GM18505 (cell line): ENCODE measurements at regions not wholly inside any gene's neighbourhood (a gene's known extent, or its start where the extent isn't known, plus 50 kb on each side); places are given as distances from the start of the nearest gene placed in this dataset.
"Not testable (repeated sequence)": the region's sequence is repeated elsewhere in the genome, so short reads cannot be mapped to it uniquely, and the experiment has no call there.

Experiments
- ATAC-seq: cut with Tn5 transposase; IDR thresholded peaks from one replicate; pipeline ENCODE4 v1.9.1; 2021; ENCODE audit not compliant: unreplicated experiment
- POLR2A ChIP-seq: IDR thresholded peaks from 4 replicates; pipeline ENCODE4 v1.6.1; 2011; ENCODE audit warnings: borderline replicate concordance; ENCODE audit not compliant: insufficient read depth, insufficient read length; ENCODE audit errors: extremely low read depth

DNA sequence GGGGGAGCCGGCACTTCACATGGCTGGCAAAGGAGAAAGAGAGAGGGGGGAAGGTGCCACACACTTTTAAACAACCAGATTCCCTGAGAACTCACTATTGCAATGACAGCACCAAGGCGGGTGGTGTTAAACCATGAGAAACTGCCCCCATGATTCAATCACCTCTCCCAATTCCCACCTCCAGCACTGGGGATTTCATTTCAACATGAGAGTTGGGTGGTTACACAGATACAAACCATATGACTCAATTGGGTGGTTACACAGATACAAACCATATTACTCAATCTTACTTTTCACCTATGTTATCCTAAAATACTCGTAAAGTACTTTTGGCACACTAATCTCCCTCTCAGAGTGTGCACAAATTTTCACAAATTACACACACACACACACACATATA is 1097.5 kb upstream of the TMPRSS15 start:
- no peak for TF ChIP-seq POLR2A
- no peak for ATAC-seq

DNA sequence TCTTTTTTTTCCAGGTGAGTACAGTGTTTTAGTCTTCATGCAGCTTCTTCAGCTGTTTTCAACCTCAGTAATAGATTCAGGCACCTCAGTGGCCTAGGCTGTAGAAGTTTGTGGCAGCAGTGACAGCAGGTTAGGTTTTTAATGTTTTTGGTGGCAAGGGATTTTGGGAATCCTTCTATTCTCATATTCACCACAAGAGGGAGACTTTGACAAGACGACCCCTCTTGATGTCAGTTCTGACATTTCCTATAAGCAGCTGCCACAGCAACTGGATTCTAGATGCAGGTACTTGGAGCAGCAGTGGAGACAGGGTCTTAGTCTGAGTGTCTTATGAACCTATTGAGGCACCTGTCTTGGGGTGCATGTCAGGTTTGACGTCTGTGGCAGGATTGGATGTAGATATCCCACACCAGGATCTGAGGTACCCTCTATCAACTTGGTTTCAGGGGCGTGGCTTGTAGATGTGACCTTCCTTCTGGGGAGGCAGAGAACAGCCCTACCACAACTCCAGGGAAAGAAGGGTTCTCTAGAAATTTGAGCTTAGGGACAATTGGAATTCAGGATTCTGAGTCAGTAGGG is 1104.2 kb upstream of the TMPRSS15 start:
- no peak for ATAC-seq
- TF ChIP-seq POLR2A: no peak

DNA sequence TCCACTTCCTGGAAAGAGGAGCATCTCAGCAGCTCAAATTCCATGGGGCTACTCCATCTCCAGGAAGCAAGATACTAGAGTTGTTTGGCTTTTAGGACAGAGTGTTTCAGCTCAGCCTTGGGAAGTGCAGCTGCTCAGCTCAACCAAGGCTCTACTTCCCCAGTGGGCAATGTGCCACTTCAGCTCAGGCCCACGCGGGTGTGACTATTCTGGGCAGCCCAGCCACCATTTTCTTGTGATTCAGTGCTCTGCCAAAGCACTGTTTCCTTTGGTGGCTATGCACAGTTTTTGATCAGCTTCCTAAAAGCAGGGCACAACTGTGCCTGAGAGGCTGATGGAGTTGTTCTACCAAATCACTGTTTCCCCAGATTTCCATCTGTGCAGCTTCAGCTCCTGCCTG is 1104.9 kb upstream of the TMPRSS15 start:
- no peak for TF ChIP-seq POLR2A

DNA sequence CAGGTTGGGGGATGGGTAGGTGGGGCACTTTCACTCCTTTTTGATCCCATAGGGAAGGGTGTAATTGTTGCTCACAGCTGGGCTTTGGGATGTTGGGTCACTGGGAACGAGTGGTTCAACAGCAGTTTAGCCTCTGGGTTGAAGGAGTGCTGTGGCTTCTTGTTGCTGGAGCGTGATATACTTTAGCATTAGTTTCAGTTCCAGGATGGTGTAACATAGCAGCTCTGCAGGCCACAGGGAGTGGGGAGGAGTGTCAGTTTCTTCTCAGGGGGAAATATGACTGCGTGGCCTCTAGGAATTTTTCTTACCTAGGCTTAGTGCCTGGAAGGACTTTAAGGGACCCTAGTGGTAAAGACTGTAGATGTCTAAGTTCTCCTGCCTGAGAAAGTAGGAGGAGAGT is 1105.3 kb upstream of the TMPRSS15 start:
- no peak for TF ChIP-seq POLR2A
- ATAC-seq: no peak

More for the DNA sequence above, 1104.9 kb upstream of the TMPRSS15 start:
- ATAC-seq: no peak

DNA sequence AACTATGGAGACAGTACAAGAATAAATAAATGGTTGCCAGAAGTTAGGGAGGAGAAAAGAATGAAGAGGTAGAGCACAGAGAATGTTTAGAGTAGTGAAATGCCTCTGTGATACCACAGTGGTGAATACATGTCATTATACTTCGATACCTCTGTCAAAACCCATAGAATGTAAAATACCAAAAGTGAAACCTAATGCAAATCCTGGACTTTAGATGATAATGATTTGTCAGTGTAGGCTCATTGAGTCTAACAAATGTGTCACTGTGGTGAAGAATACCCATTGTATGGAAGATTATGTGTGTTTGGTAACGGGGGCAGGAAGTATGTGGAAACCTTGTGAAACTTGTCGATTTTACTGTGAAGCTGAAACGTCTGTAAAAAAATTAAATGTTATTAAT is 1106.5 kb upstream of the TMPRSS15 start:
- no peak for TF ChIP-seq POLR2A
- ATAC-seq: no peak

DNA sequence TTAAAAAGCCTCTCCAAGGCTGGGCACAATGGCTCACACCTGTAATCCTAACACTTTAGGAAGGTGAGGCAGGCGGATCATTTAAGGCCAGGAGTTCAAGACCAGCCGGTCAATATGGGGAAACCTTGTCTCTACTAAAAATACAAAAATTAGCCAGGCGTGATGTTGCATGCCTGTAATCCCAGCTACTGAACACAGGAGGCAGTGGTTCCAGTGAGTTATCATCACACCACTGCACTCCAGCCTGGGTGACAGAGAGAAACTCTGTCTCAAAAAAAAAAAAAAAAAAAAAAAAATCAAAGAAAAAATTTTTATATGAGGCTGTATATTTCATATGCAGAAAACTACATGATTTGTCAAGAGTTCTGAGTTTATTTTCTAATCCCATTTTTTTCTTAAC is 1107.1 kb upstream of the TMPRSS15 start:
- ATAC-seq: no peak
- no peak for TF ChIP-seq POLR2A

DNA sequence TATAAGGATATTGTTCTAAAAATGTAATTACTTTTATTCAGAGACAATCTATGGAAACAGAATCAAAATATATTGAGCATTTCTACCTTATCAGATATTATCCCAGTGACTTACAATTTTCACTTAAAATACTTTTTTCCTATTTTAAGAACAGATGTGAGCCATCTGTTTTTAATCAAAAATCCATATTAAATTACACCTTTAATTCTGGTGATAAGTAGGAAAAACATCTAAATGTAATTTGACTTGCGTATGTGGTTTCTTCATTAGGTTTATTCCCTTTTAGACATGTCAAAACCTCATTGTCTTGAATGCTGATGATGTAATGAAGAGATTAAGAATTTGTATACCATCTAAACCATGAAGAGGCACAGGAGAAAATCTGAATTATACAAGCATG is 1118.8 kb upstream of the TMPRSS15 start:
- ATAC-seq: no peak
- no peak for TF ChIP-seq POLR2A

DNA sequence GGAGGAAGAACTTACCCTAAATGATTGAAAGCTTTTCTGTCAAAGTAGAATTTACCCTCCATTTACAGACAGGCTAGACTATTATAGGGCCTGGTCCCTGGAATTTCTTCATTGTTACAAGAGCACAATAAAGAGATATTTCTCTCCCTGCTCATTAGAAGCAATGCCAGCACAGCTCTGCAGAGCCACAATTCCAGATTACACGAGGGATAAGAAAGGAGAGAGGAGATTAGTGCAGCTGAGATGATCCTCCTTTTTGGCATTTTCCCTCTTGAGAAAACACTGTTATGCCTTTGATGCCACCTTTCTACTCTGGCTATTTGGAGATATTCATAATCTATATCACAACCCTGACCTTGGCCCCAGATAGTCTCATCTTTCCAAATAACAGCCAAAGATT is 1119.5 kb upstream of the TMPRSS15 start:
- TF ChIP-seq POLR2A: no peak
- ATAC-seq: no peak

DNA sequence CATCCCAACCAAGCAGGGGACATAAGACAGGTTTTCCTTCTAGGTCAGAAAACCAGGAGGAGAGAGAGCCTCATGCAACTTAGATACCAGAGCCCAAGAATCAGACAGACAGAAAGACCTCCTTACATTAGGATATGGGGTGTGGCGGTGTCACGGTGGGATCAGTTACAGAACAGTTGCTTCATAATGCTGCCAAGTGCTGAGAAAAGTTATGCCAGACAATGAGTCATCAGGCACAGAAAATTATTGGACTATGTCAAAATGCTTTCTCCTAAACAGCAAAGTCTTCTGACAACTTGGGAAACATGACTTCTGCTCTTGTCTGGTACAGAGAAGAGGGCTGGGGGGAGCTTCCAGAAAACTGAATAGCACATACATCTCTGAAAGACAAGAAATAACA is 1120.2 kb upstream of the TMPRSS15 start:
- no peak for TF ChIP-seq POLR2A
- ATAC-seq: no peak

DNA sequence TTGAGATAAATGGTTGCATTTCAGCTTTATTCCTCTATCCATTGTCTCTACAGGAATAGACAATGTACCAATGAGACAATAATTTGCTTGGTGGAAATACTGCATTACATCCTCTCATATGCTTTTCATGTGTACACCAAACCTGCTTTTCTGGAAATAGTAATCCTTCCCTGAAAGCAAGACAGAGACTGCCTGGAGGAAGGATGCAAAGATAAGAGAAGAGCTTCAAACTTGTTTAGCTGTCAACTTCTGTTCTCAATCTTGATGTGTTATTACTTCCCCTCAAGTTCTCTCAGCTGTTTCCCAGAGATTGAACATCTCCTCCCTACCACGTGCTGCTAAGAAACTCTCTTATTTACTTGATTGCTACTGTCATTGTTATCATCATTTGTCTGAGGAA is 1125.4 kb upstream of the TMPRSS15 start:
- no peak for TF ChIP-seq POLR2A
- no peak for ATAC-seq

DNA sequence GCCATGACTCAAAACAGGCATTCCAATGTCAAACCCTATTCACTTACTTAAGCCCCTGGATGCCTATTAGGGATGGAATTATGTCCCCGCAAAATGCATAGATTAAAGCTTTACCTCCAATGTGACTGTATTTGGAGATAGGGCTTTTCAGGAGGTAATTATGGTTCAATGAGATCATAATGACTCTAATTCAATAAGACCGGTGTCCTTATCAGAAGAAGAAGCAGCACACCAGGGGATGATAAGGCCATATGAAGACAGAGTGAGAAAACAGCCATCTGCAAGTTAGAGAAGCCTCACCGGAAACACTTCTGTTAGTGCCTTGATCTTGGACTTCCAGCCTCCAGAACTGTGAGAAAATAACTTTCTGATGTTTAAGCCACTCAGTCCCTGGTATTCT is 1131.8 kb upstream of the TMPRSS15 start:
- no peak for ATAC-seq
- TF ChIP-seq POLR2A: no peak

DNA sequence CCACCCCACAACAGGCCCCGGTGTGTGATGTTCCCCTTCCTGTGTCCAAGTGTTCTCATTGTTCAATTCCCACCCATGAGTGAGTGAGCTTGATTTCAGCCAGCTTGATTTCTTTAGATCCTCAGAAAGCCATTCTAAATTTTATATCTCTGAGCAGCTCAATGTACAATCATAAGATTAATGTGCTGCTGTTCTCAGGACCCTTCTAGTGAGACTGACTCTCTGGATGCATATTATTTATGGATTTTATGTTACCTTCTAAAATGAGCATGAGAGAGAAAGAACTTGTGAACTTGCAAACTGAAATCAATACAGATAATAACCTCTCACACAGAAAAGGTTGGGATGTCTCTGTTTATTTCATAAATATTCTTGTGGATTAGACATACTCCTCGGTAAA is 1133.5 kb upstream of the TMPRSS15 start:
- ATAC-seq: no peak
- TF ChIP-seq POLR2A: no peak

DNA sequence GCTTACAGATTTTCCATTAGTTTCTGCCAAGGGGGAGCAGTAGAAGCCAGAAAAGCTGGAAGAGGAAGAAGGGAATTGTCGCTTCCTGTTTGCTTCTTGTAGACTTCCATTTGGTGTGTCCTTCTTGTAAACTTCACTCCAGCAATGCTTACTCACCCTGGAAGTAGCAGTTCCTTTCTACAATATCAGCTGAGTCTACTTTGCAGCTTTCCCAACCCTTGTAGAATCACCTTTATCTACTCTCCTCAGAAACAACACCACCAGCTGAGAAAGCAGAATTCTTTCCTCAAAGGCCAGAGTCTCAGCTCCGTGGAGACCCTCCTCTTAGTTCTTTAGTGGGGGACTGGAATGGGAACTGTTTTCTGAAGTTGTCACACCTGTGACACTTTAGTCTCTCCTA is 1136.7 kb upstream of the TMPRSS15 start:
- TF ChIP-seq POLR2A: no peak
- ATAC-seq: no peak

DNA sequence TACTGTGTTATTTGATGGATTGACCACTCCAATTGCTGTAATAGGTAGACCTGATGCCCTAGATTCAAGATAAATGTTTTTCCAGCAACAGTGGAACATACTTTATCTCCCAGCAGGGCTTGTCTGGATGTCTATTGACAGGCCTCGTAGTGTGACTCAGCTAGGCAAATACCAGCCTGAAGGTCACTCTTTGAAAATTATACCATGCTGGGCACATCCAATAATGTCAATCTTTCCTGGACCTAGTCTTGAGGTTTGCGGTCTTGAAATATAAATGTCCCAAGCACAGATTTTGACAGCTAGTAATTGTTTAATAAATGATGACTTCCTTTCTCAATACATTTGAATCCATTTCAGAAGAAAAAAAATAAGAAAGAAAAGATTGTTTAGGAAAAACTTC is 1138.0 kb upstream of the TMPRSS15 start:
- ATAC-seq: no peak
- no peak for TF ChIP-seq POLR2A

DNA sequence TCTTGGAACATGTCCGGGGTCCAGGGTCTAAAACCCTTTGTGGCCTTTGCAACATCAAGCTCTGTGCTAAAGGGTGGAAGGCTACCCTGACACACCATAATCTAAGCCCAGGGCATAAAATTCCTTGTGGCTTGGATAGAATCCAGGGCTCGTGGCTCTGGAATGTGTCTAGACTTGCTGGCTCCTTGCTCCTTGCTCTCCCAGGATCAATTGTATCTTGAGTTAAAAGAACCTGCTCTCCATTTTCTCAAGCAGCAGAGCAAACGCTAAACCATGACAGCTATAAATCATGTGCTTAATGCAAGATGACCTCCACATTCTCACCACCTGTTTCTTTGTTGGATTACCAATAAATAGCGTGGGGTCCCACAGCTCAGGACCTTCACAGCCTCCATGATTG is 1140.9 kb upstream of the TMPRSS15 start:
- ATAC-seq: not testable (repeated sequence)
